Stimulated activated CD4-positive, alpha-beta T cell treated with anti-CD3 and anti-CD28 coated beads, Interleukin-15, amount 100 ng/mL, for 24 hours (primary cell): ENCODE measurements at regions not wholly inside any gene's neighbourhood (a gene's known extent, or its start where the extent isn't known, plus 50 kb on each side); places are given as distances from the start of the nearest gene placed in this dataset.
"Not testable (repeated sequence)": the region's sequence is repeated elsewhere in the genome, so short reads cannot be mapped to it uniquely, and the experiment has no call there.

Experiments
- DNase-seq: peaks from one replicate; pipeline ENCODE4 v3.0.0-alpha.2; 2020

DNA sequence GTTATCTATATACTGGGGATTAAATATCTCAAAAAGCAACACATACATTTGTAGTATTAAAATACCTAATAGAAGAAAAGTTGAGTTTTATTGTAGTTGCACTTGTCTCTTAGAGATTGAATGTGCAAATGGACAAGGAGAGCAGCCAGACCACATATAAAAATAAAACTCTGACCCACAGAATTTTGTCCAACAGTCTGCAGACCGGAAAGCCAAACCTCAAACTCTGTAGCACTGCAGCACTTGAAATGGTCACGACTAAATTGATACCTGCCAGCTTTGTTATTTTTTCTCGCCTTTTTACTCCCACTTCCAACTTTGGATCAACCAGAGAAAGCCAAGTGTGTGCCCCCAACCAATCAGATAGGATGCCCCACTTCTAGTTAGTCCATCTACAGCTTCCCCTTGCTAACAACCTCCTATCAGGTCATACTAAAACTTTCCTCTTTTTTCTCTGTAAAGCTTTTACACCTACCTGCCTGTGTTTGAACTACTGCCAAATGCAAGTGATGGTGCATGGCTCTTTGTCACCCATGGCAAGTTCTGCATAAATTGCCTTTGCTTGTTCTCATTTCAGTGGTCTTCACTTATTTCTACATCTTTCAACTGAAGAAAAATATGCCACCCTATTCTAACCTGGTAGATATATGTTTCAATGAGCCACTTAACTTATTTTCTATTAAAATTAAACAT, 1250.7 kb upstream of the SPRY2 start:
- DNase-seq = no peak

DNA sequence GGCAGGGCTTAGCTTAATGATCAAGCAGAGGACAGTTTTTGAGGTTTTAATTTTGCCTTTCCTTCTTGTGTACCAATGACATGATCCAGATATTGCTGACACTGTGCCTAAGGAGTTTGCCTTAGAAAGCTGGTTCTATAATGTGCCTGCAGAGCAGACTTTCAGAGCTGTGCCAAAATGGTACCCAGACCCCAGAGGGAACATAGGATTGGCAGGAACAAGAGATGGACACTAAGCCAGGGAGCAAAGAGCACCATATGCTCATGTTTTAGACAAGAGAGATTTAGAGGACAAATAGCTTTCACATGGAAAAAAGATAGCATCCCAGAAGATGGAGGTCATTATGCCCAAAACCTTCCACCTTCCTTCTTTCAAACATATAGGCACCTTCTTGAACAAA, 1241.5 kb upstream of the SPRY2 start:
- no peak for DNase-seq

DNA sequence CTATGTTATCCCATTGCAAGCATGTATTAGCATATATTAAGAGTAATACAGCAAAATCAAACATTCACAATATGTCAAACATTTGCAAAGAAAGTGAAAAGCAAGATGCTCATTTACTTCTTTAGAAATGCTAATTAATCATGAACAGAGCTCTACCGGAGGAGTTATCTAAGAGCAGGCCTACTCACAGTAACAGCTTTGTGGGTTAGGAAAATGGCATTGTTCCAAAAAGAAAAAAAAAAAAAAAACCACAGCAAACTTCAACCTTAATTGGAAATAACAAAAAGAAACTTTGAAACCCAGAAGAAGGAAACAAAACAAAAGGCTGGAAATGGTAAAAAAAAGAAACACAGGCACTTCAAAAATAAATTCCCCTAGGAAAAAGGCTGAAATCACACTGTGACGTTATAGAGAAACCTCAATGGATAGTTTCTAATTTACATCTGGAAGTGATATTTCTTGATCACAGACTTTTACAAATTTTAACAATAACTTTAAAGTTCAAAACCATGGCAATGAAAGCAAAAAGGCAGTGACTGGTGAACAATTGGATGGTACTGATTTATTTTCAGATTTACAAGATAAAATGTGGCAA, 1236.8 kb upstream of the SPRY2 start:
- no peak for DNase-seq

DNA sequence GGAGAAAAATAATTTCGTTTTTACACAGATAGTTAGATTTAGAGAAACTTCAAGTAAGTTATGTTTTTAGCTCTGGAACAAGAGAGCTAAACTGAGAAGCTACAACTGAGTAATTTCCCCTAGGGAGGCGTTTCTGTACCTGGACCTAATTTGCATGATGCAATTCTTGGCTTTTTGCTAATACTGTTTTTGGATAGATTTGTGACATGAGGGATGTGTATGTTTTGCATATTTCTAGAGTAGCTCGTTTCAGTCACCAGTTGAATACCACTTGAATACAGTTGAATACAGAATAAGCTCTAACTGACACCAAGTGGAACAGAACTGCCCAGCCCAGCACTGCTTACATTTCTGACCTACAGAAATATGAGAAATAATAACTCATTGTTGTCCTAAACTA, 1227.9 kb upstream of the SPRY2 start:
- DNase-seq = no peak

DNA sequence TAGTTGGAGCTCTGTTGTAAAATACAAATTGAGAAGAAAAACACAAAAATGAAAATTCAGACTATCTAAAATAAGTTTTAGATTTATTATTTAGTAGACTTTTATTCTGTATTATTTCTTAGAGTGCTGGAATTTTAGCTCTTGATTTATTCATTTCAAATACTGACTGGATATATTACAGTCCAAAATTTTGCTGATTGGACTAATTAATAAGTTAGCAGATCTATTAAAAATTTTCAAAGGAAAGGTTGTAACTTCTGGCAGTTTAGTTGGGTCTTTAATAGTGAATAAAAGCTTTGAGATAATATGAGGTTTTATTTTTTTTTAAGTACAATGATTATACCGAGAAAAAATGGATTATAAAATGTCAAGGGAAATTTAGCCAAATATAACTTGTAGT, 1224.9 kb upstream of the SPRY2 start:
- DNase-seq = no peak

DNA sequence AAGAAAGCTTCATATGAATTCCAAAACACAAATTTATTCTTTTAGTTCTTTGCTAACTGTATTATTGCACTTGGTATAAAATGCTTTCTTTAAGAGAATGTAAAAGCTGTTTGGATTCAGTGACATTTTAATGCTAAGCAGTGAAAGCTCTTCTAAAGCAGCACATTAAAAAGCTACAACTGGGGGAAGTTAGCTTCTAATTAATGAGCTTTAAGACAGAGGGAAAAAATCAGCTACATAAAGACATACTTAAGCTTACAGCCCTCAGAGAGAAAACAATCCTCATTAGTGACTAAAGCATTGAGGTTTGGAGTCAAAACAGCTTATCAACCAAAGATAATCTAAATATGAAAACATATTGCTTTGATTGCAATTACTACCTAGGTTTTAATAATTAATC, 1222.2 kb upstream of the SPRY2 start:
- DNase-seq = no peak

DNA sequence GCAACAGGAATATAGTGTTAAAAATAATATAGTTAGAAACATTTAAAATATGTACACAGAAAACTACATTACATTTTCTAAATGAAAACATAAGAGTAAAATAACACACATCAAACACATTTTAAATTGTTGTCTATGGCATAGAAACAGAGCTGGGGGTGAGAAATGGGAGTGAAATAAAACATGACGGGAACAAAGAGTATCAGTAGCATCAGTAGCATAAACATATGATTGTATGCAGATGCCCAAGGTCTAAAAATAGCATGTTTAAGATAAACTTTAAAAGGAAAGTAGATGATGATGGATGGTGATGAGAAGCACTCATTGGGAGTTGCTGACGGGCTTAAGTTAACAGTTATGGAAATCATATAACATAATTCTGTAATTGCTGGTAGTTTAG, 1221.7 kb upstream of the SPRY2 start:
- no peak for DNase-seq

DNA sequence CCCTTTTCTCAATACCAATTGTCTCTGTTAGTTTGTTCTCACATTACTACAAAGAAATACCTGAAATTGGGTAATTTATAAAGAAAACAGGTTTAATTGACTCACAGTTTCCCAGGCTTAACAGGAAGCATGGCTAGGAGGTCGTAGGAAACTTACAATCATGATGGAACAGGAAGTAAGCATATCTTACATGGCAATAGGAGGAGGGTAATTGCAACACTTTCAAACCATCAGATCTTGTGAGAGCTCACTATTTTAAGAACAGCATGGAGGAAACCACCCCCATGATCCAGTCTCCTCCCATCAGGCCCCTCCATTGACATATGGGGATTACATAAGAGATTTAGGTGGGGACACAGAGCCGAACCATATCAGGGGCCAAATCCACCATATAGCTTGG, 1210.1 kb upstream of the SPRY2 start:
- no peak for DNase-seq

DNA sequence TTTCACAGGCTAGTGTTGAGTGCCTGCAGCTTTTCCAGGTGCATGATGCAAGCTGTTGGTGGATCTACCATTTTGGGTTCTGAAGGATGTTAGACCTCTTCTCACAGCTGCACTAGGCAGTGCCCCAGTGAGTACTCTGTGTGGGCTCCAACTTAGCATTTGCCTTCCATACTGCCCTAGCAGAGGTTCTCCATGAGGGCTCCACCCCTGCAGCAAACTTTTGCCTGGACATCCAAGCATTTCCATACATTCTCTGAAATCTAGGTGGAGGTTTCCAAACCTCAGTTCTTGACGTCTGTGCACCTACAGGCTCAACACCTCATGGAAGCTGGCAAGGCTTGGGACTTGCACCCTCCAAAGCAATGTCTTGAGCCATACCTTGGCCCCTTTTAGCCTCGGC, 1205.4 kb upstream of the SPRY2 start:
- not testable (repeated sequence) for DNase-seq

DNA sequence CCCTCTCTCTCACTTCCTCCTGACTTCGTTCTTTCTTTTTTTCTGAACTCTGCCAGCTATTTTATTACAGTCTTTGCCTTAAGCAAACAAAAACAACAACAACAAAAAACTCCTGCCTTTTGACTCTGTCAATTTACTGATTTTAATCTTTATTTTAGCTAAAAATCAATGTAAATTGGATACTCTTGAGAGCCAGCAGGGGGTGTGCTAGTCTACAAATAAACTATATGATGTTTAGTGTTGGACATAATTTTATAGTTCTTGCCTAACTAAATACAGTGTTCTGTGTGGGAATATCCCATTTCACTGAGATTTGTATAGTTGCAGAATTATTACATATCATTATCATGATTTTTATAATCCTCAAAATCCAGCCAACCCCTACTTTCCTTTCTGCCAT, 1199.9 kb upstream of the SPRY2 start:
- DNase-seq = no peak

DNA sequence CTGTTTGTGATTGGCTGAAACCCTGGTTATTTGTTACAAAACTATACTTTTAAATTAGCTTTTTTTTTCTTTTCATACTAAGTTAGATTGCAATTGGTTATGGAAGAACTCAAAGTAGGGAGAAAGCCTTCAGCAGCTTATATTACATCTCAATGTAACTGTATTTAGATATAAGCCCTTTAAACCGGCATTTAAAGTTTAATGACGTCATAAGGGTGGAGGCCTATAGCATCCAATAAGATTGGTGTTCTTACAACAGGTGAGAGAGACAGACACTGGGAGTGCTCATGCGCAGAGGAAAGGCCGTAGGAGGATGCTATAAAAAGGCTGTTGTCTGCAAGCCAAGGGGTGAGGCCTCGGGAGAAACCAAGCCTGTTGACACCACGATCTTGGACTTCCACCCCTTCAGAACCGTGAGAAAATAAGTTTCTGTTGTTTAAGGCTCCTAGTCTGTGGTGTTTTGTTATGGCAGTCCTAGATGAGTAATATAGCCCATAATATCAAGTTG, 1198.8 kb upstream of the SPRY2 start:
- no peak for DNase-seq

DNA sequence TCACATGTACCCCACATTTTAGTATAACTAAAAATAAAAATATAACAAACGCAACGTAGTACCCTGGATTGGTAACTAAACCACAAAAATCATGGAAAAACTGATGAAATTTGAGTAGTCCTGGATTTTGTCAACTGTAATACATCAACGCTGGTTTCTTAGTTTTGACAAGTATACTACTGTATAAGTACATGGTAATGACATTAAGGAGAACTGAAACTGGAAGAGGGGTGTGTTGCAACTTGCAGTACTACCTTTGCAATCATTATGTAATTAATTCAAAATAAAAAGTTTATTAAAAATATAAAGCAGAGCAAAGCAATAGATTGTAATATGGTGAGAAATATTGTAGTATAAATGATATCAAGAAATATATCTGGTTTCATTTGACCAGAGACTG, 1158.0 kb upstream of the SPRY2 start:
- no peak for DNase-seq

DNA sequence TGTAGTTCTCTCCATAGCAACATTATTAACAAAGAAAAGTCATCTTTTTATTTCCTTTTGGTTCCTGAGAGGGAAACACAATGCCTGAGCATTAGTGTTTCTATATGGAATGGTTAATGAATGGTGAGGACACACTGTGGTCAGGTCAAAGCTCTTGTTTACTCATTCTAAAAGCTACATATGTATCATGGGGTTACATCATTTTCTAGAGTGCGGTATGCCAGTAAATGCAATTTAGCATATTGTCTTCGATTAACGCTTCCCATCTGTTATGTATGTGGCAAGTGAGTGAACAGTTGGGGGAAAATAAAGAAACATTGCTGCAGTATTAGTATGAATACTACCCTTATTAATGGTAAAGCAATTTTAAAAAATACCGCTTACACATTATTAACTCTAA, 1152.2 kb upstream of the SPRY2 start:
- no peak for DNase-seq

DNA sequence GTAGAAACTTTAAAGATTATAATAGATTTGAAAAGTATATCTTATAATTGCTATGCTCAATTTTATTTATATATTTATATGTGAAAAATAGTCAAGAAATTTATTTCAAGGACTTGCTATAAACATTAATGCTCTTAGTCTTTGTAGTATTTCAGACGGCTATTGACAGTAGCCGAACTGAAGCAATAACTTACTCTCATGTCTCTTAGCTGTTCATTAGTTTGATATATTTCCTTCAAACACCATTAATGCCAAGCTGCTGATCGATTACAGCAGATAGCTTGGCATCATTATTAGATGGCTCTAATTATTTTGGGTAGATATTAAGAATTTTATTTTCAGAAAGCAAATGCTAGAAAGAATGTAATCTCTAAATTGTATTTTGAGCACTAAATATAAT, 1151.5 kb upstream of the SPRY2 start:
- DNase-seq = no peak

DNA sequence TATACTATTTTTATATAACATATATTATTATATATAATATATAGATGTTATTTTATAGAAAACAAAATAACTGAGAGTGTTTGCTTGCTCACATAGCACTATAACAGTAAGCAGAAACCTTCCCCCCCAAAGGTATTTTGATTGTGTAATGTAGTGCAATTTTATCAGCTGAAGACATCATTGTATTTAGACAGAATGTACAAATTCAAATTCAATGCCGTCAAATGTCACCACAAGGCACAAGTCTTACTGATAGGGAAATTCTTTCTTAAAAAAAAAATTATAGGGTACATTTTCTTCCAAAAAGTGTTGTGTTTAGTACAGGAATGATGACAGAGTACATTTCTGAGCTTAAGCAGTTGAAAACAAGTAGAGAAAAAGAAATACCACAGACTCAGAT, 1147.1 kb upstream of the SPRY2 start:
- DNase-seq = no peak

DNA sequence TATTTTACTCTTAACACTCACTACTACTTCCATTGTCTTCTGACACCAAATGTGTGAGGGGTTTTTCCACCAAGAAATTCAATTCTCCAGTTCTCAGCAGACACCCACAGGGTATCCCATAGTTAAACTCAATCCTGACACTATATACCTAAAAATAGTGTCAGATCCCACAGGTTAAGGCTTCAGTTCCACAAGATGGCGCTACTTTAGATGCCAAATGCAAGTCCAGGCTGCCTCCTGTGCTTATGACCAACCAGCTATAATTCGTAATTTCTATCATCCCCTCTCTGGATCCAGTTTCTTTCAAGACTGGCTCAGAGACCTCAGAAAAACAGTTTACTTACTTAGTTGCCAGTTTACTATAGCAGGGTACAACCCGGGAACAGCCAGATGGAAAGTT, 1146.2 kb upstream of the SPRY2 start:
- DNase-seq = no peak

DNA sequence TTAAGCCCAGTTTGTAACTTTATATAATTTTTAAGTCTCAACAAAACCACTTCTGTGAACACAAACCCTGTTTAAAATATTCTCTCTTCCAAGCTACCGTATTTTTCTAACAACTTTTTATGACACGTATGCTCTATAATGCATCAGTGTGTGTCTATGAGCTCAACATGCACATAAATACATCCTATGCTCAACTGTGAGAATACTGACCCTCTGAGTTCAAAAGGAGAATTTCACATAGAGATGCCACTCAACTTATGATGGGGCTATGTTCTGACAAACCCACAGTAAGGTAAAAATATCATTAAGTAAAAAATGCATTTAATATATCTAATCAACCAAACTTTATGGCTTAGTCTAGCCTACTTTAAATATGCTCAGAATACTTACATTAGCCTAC, 1139.7 kb upstream of the SPRY2 start:
- DNase-seq = no peak

DNA sequence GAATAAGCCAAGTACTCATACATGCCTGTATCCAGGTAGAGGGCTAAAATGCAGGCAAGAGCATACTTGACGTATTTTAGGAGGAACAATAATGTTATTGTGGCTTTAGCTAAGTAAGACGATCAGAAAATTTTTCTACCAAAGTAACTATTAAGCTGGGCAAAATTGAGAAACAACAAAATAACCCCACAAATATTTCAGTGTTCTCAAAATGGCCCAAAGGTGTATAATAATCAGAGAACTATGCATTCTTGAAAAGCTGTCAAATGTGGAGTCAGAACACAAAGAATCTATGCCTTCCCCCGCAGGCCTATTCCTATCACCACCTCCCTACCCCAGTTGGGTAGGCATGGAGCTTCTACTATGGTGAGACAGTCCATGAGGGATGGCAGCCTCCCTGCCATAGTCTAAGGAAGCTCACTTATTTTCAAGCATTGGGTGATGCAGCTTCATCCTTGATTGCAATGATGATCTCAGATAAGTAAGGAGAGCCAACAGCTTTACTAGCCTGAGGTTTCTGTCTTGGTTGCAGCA, 1132.5 kb upstream of the SPRY2 start:
- no peak for DNase-seq

DNA sequence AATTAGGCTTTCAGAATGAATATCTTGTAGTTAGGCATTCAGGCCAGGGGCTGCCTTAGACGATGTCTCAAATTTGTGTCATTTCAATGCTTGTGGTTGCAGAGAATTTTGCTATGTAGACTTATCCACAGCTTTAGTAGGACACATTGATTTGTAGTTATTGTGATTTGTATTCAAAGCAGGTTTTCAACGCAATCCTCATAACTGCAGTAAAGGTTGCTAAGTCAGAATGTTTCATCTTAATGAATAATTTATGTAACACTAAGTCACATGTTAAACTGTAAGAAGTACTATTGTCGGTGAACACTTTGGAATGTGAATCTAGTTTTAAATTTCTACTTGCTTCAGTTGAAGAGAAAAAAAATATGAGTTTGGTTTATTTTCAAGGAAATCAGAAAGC, 1117.2 kb upstream of the SPRY2 start:
- no peak for DNase-seq

DNA sequence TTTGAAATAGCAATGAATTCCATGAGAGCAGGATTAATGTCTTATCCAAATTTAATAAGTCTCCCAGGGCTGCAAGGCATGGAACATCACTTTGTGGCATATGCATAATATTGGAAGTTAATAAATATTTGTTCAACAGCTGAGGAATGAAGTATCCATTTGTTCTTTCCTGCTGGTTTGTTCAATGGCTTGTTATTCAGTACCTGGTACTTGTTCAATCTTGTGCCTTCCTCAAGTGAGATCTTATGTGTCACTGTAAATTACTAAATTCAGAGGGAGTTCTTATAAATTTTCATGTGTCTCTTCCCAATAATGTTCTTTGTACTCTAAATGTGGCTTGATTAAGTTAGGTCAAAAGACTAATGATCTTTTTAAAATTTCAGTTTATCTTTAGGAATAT, 1105.5 kb upstream of the SPRY2 start:
- no peak for DNase-seq

DNA sequence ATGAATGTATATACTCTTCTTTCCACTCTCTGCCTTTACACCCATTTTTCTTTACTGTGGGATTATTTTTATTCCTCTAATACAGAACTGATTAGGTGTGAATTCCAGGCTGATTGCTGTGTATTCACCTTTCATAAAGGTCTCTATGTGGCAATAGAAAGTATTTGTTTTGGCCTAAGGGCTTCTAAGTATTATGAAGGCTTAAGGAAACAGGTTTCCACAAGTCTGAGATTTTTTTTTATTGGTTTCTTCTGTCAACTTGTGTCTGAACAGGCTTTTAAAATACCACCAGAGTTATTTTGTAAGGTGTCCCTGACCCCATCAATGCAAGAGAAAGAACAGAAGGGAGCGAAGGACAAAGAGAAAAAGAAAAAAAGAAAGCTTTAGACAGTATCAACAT, 1102.0 kb upstream of the SPRY2 start:
- DNase-seq = no peak

DNA sequence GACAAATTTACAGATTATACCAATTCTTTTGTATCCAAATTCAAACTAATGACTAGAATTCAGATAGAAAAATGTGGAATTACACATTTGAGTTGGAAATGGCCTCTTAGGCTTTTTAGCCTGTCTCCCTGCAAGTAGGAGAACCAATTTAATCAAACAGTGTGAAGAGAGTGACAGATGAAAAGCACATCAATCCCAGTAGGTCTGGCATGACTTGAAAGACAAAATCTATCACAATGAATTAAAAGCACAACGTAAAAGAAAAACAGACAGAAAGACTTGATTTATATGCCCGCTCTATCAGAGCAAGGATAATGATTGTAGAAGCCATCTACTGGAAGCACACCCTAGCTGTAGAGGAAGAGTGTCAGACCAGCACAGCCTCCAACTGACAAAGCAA, 1084.4 kb upstream of the SPRY2 start:
- DNase-seq = no peak

DNA sequence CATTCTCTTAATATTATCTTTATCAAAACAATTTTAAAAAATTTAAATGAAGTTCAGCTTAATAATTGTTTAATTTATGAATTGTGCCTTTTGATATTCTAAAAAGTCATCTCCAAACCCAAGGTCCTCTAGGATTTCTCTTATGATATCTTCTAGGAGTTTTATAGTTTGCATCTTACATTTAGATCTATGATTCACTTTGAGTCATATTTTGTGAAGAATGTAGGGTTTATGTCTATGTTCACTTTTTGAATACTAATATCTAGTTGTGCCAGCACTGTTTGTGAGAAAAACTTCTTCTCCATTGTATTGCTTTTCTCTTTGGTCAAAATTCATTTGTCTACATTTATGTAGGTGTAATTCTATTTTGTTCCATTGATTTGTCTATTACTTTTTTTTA, 1068.4 kb upstream of the SPRY2 start:
- DNase-seq = no peak

DNA sequence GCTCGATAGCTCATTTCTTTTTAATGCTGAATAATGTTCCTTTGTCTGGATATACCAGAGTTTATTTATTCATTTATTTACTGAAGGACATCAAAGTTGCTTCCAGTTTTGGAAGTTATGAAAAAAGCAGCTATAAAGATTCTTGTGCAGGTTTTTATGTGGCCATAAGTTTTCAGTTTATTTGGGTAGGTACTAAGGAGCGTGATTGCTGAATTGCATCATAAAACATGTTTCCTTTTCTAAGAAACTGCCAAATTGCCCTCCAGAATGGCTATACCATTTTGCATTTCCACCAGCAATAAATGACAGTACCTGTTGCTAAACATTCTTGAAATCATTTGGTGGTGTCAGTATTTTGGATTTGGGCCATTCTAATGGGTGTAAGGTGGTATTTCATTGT, 1067.7 kb upstream of the SPRY2 start:
- no peak for DNase-seq
